ENCODE measurements at regions not wholly inside any gene's neighbourhood (a gene's known extent, or its start where the extent isn't known, plus 50 kb on each side); places are given as distances from the start of the nearest gene placed in this dataset.

GRCh38 chr15:38671675-38672254 is 107.2 kb upstream of the RASGRP1 start:
- H3K4me3 ChIP-seq, result no peak overlapping the region
- no peaks in the 10 kb centered on the region for H3K36me3 ChIP-seq (replicated peaks)
- H3K4me1 ChIP-seq, result peaks cover 4% of the 10 kb centered on the region; the same call in 1 of the 2 replicates
- no peak for DNase-seq (ENCODE audit: low spot score in 2 of 2)
- no peaks in the 10 kb centered on the region for H3K9me3 ChIP-seq
- in situ Hi-C loops (cut with MboI; ENCODE audit: low sequenced_read_pairs), result no loop called here
- 0 out of 2 replicates have a peak, but pooled peaks cover 9% of the 10 kb centered on the region for H3K27me3 ChIP-seq (ENCODE audit: low read depth)

GRCh38 chr15:38672273-38672672 is 107.7 kb upstream of the RASGRP1 start:
- no peak overlapping the region for H3K4me3 ChIP-seq

GRCh38 chr15:38672814-38673670 is 108.4 kb upstream of the RASGRP1 start:
- in situ Hi-C loops (cut with MboI; ENCODE audit: low sequenced_read_pairs), result no loop called here
- Histone ChIP-seq H3K4me3 (no peak overlapping the region), H3K36me3 (replicated peaks) (no peaks in the 10 kb centered on the region), H3K4me1 (peaks cover 4% of the 10 kb centered on the region; the same call in 1 of the 2 replicates), H3K27me3 (ENCODE audit: low read depth) (0 out of 2 replicates have a peak, but pooled peaks cover 7% of the 10 kb centered on the region), H3K9me3 (no peaks in the 10 kb centered on the region)
- DNase-seq (ENCODE audit: low spot score in 2 of 2), result no peak

More at GRCh38 chr15:38672273-38672672, 107.7 kb upstream of the RASGRP1 start:
- no peak for DNase-seq (ENCODE audit: low spot score in 2 of 2)
- H3K4me1 ChIP-seq, result peaks cover 4% of the 10 kb centered on the region; the same call in 1 of the 2 replicates
- in situ Hi-C loops (cut with MboI; ENCODE audit: low sequenced_read_pairs), result no loop called here
- H3K36me3 ChIP-seq (replicated peaks), result no peaks in the 10 kb centered on the region
- no peaks in the 10 kb centered on the region for H3K9me3 ChIP-seq
- 0 out of 2 replicates have a peak, but pooled peaks cover 8% of the 10 kb centered on the region for H3K27me3 ChIP-seq (ENCODE audit: low read depth)

- in situ Hi-C loops (cut with MboI; ENCODE audit: low sequenced_read_pairs), result no loop called here
Measured at GRCh38 chr15:38674448-38674847, 109.8 kb upstream of the RASGRP1 start.

GRCh38 chr15:38678281-38678680 is 113.7 kb upstream of the RASGRP1 start:
- 0 out of 2 replicates have a peak, but pooled peaks cover 7% of the 10 kb centered on the region for H3K27me3 ChIP-seq (ENCODE audit: low read depth)
- no peaks in the 10 kb centered on the region for H3K9me3 ChIP-seq
- no peak for DNase-seq (ENCODE audit: low spot score in 2 of 2)
- H3K4me1 ChIP-seq, result peaks cover 4% of the 10 kb centered on the region; the same call in 1 of the 2 replicates
- H3K36me3 ChIP-seq (replicated peaks), result no peaks in the 10 kb centered on the region
- in situ Hi-C loops (cut with MboI; ENCODE audit: low sequenced_read_pairs), result loop anchor here (25.0 kb wide), 1 partner anchor 691 kb away; no protein-coding TSS in a partner anchor
- no peak overlapping the region for H3K4me3 ChIP-seq

More at GRCh38 chr15:38674448-38674847, 109.8 kb upstream of the RASGRP1 start:
- Histone ChIP-seq H3K27me3 (ENCODE audit: low read depth) (0 out of 2 replicates have a peak, but pooled peaks cover 7% of the 10 kb centered on the region), H3K4me1 (peaks cover 4% of the 10 kb centered on the region; the same call in 1 of the 2 replicates), H3K4me3 (no peak overlapping the region), H3K9me3 (no peaks in the 10 kb centered on the region), H3K36me3 (replicated peaks) (no peaks in the 10 kb centered on the region)
- DNase-seq (ENCODE audit: low spot score in 2 of 2), result no peak

- H3K4me1 ChIP-seq, result no peaks in the 10 kb centered on the region; the same call in 1 of the 2 replicates
- H3K4me3 ChIP-seq, result no peak overlapping the region
- in situ Hi-C loops (cut with MboI; ENCODE audit: low sequenced_read_pairs), result loop anchor here (25.0 kb wide), 1 partner anchor 693 kb away; no protein-coding TSS in a partner anchor
- no peak for DNase-seq (ENCODE audit: low spot score in 2 of 2)
- no peaks in the 10 kb centered on the region for H3K36me3 ChIP-seq (replicated peaks)
- 0 out of 2 replicates have a peak, but pooled peaks cover 1% of the 10 kb centered on the region for H3K27me3 ChIP-seq (ENCODE audit: low read depth)
- H3K9me3 ChIP-seq, result no peaks in the 10 kb centered on the region
Measured at GRCh38 chr15:38680775-38681174, 116.2 kb upstream of the RASGRP1 start.

GRCh38 chr15:38682363-38682762 is 117.7 kb upstream of the RASGRP1 start:
- Histone ChIP-seq H3K4me1 (no peaks in the 10 kb centered on the region), H3K9me3 (no peaks in the 10 kb centered on the region), H3K27me3 (ENCODE audit: low read depth) (no peaks in the 10 kb centered on the region), H3K4me3 (no peak overlapping the region), H3K36me3 (replicated peaks) (no peaks in the 10 kb centered on the region)
- no peak for DNase-seq (ENCODE audit: low spot score in 2 of 2)
- in situ Hi-C loops (cut with MboI; ENCODE audit: low sequenced_read_pairs), result loop anchor here (25.0 kb wide), 1 partner anchor 695 kb away; no protein-coding TSS in a partner anchor

GRCh38 chr15:38682861-38683260 is 118.2 kb upstream of the RASGRP1 start:
- no peak for DNase-seq (ENCODE audit: low spot score in 2 of 2)
- Histone ChIP-seq H3K27me3 (ENCODE audit: low read depth) (no peaks in the 10 kb centered on the region), H3K36me3 (replicated peaks) (no peaks in the 10 kb centered on the region), H3K9me3 (no peaks in the 10 kb centered on the region), H3K4me1 (no peaks in the 10 kb centered on the region), H3K4me3 (no peak overlapping the region)
- in situ Hi-C loops (cut with MboI; ENCODE audit: low sequenced_read_pairs), result loop anchor here (25.0 kb wide), 1 partner anchor 696 kb away; no protein-coding TSS in a partner anchor

GRCh38 chr15:38683382-38684242 is 119.0 kb upstream of the RASGRP1 start:
- Histone ChIP-seq H3K36me3 (replicated peaks) (no peaks in the 10 kb centered on the region), H3K27me3 (ENCODE audit: low read depth) (no peaks in the 10 kb centered on the region), H3K4me3 (no peak overlapping the region), H3K9me3 (no peaks in the 10 kb centered on the region), H3K4me1 (no peaks in the 10 kb centered on the region)
- in situ Hi-C loops (cut with MboI; ENCODE audit: low sequenced_read_pairs), result loop anchor here (25.0 kb wide), 1 partner anchor 696 kb away; no protein-coding TSS in a partner anchor
- DNase-seq (ENCODE audit: low spot score in 2 of 2), result peak; percentile 42 to 61

- H3K9me3 ChIP-seq, result no peaks in the 10 kb centered on the region
- in situ Hi-C loops (cut with MboI; ENCODE audit: low sequenced_read_pairs), result loop anchor here (25.0 kb wide), 1 partner anchor 697 kb away; no protein-coding TSS in a partner anchor
- no peak overlapping the region for H3K4me3 ChIP-seq
- no peak for DNase-seq (ENCODE audit: low spot score in 2 of 2)
- H3K4me1 ChIP-seq, result no peaks in the 10 kb centered on the region
- H3K27me3 ChIP-seq (ENCODE audit: low read depth), result no peaks in the 10 kb centered on the region
- no peaks in the 10 kb centered on the region for H3K36me3 ChIP-seq (replicated peaks)
Measured at GRCh38 chr15:38684440-38685010, 119.9 kb upstream of the RASGRP1 start.

GRCh38 chr15:38685686-38686339 is 121.2 kb upstream of the RASGRP1 start:
- DNase-seq (ENCODE audit: low spot score in 2 of 2), result no peak
- no peaks in the 10 kb centered on the region for H3K9me3 ChIP-seq
- H3K36me3 ChIP-seq (replicated peaks), result no peaks in the 10 kb centered on the region
- in situ Hi-C loops (cut with MboI; ENCODE audit: low sequenced_read_pairs), result loop anchor here (25.0 kb wide), 1 partner anchor 699 kb away; no protein-coding TSS in a partner anchor
- H3K4me3 ChIP-seq, result no peak overlapping the region
- no peaks in the 10 kb centered on the region for H3K27me3 ChIP-seq (ENCODE audit: low read depth)
- no peaks in the 10 kb centered on the region for H3K4me1 ChIP-seq

- Histone ChIP-seq H3K36me3 (replicated peaks) (no peaks in the 10 kb centered on the region), H3K4me1 (no peaks in the 10 kb centered on the region), H3K9me3 (no peaks in the 10 kb centered on the region), H3K27me3 (ENCODE audit: low read depth) (no peaks in the 10 kb centered on the region), H3K4me3 (no peak overlapping the region)
- no peak for DNase-seq (ENCODE audit: low spot score in 2 of 2)
- in situ Hi-C loops (cut with MboI; ENCODE audit: low sequenced_read_pairs), result loop anchor here (25.0 kb wide), 1 partner anchor 700 kb away; no protein-coding TSS in a partner anchor
Measured at GRCh38 chr15:38687340-38687739, 122.7 kb upstream of the RASGRP1 start.

Data from HAP-1 (cell line).